ENCODE measurements at regions not wholly inside any gene's neighbourhood (a gene's known extent, or its start where the extent isn't known, plus 50 kb on each side); places are given as distances from the start of the nearest gene placed in this dataset.

DNA sequence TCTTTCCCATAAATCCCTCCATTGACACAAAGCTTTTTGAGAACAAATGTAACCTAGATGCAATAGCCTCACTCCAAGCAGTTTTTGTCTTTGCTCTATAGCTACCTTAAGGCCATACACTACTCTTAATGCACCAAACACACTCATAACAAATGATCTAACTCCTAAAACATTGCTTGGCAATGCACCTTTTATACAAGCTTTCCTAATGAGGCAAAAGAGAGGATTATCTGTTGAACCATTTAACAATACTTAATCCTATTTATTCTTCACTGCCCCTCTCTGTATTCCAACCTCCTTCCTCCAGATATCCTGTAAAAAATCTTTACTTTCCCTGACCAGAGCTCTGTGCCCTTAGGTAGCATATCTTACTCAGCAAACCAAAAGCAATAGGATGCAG lies 558.1 kb upstream of the MDFIC2 start:
- no peak for DNase-seq (ENCODE audit: low spot score in 2 of 2)
- intact Hi-C loops (cut with DNase I; ENCODE audit: low total_unique reads) = no loop called here
- H3K4me3 ChIP-seq = no peak overlapping the region
- no peaks in the 10 kb centered on the region for H3K27me3 ChIP-seq
- H3K9me3 ChIP-seq = peaks cover 0 to 8% of the 10 kb centered on the region in 2 donors
- no peaks in the 10 kb centered on the region for H3K4me1 ChIP-seq
- H3K27ac ChIP-seq = no peak overlapping the region
- no peaks in the 10 kb centered on the region for H3K36me3 ChIP-seq
- TF ChIP-seq, protein P1, sequence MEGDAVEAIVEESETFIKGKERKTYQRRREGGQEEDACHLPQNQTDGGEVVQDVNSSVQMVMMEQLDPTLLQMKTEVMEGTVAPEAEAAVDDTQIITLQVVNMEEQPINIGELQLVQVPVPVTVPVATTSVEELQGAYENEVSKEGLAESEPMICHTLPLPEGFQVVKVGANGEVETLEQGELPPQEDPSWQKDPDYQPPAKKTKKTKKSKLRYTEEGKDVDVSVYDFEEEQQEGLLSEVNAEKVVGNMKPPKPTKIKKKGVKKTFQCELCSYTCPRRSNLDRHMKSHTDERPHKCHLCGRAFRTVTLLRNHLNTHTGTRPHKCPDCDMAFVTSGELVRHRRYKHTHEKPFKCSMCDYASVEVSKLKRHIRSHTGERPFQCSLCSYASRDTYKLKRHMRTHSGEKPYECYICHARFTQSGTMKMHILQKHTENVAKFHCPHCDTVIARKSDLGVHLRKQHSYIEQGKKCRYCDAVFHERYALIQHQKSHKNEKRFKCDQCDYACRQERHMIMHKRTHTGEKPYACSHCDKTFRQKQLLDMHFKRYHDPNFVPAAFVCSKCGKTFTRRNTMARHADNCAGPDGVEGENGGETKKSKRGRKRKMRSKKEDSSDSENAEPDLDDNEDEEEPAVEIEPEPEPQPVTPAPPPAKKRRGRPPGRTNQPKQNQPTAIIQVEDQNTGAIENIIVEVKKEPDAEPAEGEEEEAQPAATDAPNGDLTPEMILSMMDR (IDR thresholded peaks at IDR 0.05) = no peak
- TF ChIP-seq POLR2A (IDR thresholded peaks at IDR 0.05) = no peak
- no peak for TF ChIP-seq POLR2AphosphoS5 (IDR thresholded peaks at IDR 0.05)

DNA sequence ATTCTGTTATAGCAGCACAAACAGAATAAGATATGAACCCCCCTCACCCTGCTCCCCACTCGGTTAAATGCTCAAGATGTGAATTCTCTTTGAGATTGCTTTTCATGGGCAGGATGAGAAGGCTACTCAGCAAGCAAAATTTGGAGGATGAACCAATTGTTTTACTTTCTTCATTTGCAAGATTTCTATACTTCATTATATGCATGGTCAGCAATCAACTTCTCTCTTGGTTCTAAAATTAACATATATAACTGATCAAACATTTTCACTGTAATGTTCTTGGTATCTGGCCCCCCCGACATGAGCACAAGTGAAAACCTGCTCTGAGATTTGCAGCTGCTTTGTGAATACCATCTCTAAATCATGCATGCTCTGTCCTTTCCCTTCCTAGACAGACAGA lies 556.1 kb upstream of the MDFIC2 start:
- no peak for TF ChIP-seq POLR2AphosphoS5 (IDR thresholded peaks at IDR 0.05)
- TF ChIP-seq, protein P1 (IDR thresholded peaks at IDR 0.05) = no peak
- no peak for TF ChIP-seq POLR2A (IDR thresholded peaks at IDR 0.05)
- Histone ChIP-seq H3K27ac (no peak overlapping the region), H3K27me3 (no peaks in the 10 kb centered on the region), H3K4me3 (no peak overlapping the region), H3K4me1 (no peaks in the 10 kb centered on the region), H3K36me3 (no peaks in the 10 kb centered on the region), H3K9me3 (peaks cover 0 to 8% of the 10 kb centered on the region in 2 donors)
- intact Hi-C loops (cut with DNase I; ENCODE audit: low total_unique reads) = no loop called here
- no peak for DNase-seq (ENCODE audit: low spot score in 2 of 2)

DNA sequence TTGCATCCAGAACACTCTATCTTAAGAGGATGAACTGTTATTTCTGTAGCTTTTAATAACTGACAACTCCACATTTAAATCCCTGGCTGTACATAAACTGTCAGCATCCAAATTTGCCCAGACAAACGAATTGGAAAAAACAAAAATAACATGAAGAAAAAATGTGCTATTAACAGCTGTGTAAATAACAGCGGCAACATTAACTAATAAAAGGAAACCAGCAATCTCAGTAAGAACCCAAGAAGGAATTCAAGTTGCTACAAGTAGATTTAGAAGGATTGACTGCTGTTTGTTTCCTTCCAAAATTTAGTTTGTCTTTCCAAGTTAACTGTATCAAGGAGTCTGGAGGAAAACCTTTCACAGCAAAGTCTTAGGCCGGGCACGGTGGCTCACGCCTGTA lies 550.6 kb upstream of the MDFIC2 start:
- intact Hi-C loops (cut with DNase I; ENCODE audit: low total_unique reads) = no loop called here

DNA sequence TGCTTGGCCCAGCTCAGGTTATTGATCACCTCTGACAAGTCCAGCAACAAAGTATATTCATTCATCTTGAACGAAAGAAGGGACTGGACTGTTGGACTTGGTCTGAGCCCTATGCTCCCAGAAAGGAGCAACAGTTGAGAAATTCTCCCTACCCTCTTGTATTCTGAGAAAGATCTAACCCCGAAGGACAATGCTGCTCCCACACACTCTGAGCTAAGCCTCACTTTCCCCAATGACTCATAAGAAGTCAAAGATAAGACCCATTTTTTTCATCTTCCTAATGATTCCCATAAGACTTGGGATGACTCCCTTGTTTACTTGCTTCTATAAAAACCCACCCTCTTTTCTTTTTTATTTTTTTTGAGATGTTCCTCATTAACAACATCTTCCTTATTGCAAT lies 549.4 kb upstream of the MDFIC2 start:
- intact Hi-C loops (cut with DNase I; ENCODE audit: low total_unique reads) = no loop called here
- no peak for DNase-seq (ENCODE audit: low spot score in 2 of 2)
- no peaks in the 10 kb centered on the region for H3K9me3 ChIP-seq
- no peak overlapping the region for H3K4me3 ChIP-seq
- no peaks in the 10 kb centered on the region for H3K36me3 ChIP-seq
- no peaks in the 10 kb centered on the region for H3K27me3 ChIP-seq
- H3K27ac ChIP-seq = peak overlapping the region; percentile 18 to 77
- H3K4me1 ChIP-seq = no peaks in the 10 kb centered on the region
- TF ChIP-seq, protein P1 (IDR thresholded peaks at IDR 0.05) = no peak
- TF ChIP-seq POLR2AphosphoS5 (IDR thresholded peaks at IDR 0.05) = no peak
- TF ChIP-seq POLR2A (IDR thresholded peaks at IDR 0.05) = no peak

More for the DNA sequence above, 550.6 kb upstream of the MDFIC2 start:
- TF ChIP-seq POLR2AphosphoS5 (IDR thresholded peaks at IDR 0.05) (no peak), POLR2A (IDR thresholded peaks at IDR 0.05) (no peak)
- TF ChIP-seq, protein P1 (IDR thresholded peaks at IDR 0.05) = no peak
- no peak for DNase-seq (ENCODE audit: low spot score in 2 of 2)
- Histone ChIP-seq H3K4me1 (no peaks in the 10 kb centered on the region), H3K27me3 (no peaks in the 10 kb centered on the region), H3K4me3 (no peak overlapping the region), H3K9me3 (no peaks in the 10 kb centered on the region), H3K36me3 (no peaks in the 10 kb centered on the region), H3K27ac (peak overlapping the region in 1 of 2 donors; percentile 8)

DNA sequence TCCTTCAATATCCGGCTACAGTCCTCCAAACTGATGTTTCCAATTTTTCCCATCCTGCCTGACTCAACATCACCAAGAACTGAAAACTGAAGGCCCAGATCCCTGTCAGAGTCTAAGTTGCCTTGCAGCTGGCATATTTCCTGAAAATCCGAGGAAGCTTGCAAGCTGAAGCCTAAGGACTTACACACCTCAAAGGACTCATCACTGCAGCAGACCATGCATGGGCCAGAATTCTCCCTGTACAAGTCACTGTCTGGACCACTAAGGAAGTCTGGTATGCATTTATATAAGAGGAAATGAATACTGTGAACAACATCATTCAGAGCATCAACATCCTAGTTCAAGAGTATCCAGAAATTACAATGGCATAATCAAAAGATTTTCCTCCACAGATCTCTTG lies 548.8 kb upstream of the MDFIC2 start:
- Histone ChIP-seq H3K27me3 (no peaks in the 10 kb centered on the region), H3K4me1 (no peaks in the 10 kb centered on the region), H3K9me3 (no peaks in the 10 kb centered on the region), H3K4me3 (no peak overlapping the region), H3K27ac (peak overlapping the region; percentile 18 to 77), H3K36me3 (no peaks in the 10 kb centered on the region)
- no peak for TF ChIP-seq POLR2AphosphoS5 (IDR thresholded peaks at IDR 0.05)
- no peak for TF ChIP-seq POLR2A (IDR thresholded peaks at IDR 0.05)
- TF ChIP-seq, protein P1 (IDR thresholded peaks at IDR 0.05) = no peak
- intact Hi-C loops (cut with DNase I; ENCODE audit: low total_unique reads) = no loop called here
- DNase-seq (ENCODE audit: low spot score in 2 of 2) = no peak
